ENCODE measurements at regions not wholly inside any gene's neighbourhood (a gene's known extent, or its start where the extent isn't known, plus 50 kb on each side); places are given as distances from the start of the nearest gene placed in this dataset.
"Not testable (repeated sequence)": the region's sequence is repeated elsewhere in the genome, so short reads cannot be mapped to it uniquely, and the experiment has no call there.

DNA sequence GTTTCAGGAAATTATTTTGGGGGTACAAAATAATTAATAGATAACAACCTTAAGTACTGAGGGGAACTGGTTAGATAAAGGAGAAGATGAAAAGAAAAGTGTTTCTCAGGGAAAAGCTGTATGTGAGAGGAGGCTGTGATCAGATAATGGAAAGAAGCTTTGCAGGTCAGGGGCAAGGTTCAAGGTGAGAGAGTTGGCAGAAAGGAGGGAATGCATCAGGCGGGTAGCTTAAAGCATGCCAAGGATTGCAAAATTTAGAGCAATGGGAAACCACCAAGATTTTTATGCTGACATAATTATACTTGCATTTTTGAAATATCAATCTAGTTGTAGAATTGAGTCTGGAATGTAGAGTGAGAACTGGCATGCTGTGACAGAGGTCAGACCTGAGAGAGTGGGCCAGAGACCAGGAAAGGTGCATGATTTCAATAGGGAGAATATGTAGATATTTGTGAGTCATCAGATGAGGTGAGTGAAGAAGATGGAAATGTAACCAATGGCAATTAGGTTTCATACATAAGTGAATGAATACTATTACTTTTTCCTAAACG lies 508.7 kb downstream of the TRIML1 start:
- no peak for DNase-seq (ENCODE audit: low read depth in 4 of 4, low spot score in 3 of 4)

DNA sequence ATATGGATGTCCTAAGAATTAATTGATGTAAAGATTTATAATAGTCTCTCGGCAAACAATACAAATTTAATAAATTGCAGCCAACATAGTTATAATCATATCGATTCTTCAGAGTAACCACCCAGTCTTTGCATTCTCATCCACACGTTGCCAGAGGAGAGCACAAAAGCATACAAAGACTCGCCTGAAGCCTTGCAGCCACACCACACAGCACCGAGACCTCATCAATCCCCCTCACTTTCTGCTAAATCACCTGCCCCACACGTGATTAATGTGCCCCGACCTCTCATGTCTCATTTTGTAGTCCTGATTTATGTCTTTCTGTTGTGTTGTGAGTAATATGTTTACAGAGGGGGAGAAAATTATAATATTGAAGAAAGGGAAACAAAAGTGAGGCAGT lies 510.4 kb downstream of the TRIML1 start:
- no peak for DNase-seq (ENCODE audit: low read depth in 4 of 4, low spot score in 3 of 4)

GRCh38 chr4:188650516-188650915 lies 511.3 kb downstream of the TRIML1 start:
- DNase-seq (ENCODE audit: low read depth in 4 of 4, low spot score in 3 of 4) = no peak

DNA sequence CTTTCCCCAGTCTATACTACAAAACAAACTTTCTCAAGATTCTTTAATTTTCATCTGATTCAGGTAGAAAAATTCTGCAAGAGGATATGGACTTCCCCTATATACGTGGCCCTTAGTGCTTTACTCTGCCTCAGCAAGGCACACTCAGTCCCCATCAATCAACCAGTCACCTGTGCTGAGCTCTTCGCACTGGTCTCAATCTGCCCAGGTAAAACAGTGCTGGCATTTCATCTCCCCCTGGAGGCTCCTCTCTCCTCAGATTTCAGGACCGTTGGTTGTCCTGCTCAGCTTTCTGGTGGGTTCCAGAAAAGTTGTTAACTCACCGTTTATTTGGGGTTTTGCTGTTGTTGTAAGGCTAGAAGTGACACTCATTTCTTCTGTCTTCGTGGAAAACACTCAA lies 518.1 kb downstream of the TRIML1 start:
- no peak for DNase-seq (ENCODE audit: low read depth in 4 of 4, low spot score in 3 of 4)

DNA sequence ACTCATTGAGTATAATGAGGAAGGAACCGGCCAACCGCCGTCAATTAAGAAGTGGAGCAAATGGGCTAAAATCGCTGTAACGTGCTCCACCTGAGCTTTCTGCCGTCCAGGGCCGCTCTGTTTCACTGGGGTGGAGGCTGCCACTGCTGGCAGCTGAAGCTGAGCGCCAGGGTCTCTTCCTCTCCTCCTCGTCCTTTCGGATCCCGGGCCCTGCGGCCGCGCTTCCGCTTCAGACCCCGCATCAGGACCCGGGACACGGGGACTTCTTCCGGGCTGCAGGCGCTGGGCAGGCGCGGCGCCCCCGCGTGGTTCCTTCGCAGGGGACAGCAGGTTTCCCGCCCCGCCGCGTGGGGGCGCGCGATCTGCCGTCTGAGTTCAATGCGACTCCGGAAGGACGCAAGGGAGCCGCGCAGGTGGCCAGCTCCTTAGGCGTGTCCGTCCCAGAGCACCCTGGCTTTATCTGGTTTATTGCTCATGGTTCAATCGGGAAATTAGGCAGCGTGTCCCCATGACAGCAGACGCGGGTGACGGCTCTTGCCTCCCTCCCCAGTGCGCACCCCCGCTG lies 519.8 kb downstream of the TRIML1 start:
- no peak for DNase-seq (ENCODE audit: low read depth in 4 of 4, low spot score in 3 of 4)

GRCh38 chr4:188660796-188661195 lies 521.6 kb downstream of the TRIML1 start:
- no peak for DNase-seq (ENCODE audit: low read depth in 4 of 4, low spot score in 3 of 4)

DNA sequence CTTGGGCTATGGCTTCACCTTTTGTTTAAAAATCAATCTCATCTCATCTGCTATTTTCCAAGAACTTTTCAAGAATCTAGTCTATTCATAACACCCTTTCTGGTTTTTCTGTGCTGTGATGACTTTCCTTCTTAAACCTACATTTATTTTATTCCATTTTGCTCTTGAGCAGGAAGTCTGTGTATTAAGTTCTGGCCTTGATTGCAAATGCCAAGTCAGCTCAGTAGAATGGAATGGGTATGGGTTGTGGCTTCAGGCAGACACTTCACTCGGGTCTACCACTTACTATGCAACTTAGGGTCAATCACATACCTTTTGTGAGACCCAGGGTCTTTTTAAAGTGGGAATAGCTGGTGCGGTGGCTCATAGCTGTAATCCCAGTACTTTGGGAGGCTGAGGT lies 522.3 kb downstream of the TRIML1 start:
- DNase-seq (ENCODE audit: low read depth in 4 of 4, low spot score in 3 of 4) = no peak

GRCh38 chr4:188663369-188663768 lies 524.1 kb downstream of the TRIML1 start:
- no peak for DNase-seq (ENCODE audit: low read depth in 4 of 4, low spot score in 3 of 4)

GRCh38 chr4:188665491-188666457 lies 526.5 kb downstream of the TRIML1 start:
- DNase-seq (ENCODE audit: low read depth in 4 of 4, low spot score in 3 of 4) = no peak

- DNase-seq (ENCODE audit: low read depth in 4 of 4, low spot score in 3 of 4) = not testable (repeated sequence)
These were observed 539.5 kb downstream of the TRIML1 start for GRCh38 chr4:188678691-188679090.

DNA sequence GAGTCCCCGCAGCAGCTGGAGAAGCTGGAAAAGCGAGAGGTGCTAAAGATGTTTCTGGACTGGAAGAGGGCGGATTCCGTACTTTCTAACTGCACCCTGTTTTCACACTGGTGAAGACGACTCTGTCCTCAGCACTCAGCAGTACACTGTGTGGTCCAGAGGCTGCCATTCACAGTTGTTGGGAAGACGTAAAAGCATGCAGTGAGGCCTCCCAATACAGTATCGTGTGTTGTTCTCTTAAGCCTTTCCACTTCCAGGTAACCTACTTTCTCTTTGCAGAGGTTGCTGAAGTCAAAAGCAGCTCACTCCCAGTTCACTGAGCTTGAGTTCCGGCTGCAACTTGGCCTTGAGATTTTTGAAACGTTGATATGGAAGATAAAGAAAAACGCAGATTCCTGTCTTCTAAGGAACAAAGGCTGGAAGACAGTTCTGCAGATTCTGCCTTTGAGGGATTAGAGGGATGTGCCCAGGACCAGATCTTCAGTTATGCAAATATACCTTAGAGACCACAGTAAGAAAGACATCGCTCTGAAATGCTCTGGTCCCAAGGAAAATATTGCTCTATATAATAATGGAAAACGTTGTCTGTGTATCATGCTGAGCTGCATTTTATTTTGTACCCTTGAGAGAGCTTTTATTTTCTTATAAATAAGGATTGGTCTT lies 540.9 kb downstream of the TRIML1 start:
- DNase-seq (ENCODE audit: low read depth in 4 of 4, low spot score in 3 of 4) = no peak

DNA sequence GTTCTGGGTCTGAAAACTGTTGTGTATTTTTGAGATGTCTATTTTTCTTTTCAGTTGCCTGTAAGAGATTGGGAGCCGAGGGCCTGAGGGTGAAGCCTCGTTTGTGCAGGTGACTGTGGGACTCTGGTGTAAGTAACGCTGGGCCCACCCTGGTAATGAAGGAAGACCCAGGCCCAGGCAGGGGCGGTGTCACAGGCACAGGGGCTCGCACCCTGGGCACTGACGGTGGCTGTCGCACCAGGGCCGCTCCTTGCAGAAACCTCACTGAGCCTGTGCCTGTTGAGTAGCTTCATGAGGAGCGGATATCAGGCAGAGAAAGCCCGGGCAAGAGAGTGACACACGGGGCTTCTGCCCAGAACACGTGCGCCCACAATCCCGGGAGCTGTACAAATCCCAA lies 541.4 kb downstream of the TRIML1 start:
- no peak for DNase-seq (ENCODE audit: low read depth in 4 of 4, low spot score in 3 of 4)

GRCh38 chr4:188682321-188682720 lies 543.1 kb downstream of the TRIML1 start:
- DNase-seq (ENCODE audit: low read depth in 4 of 4, low spot score in 3 of 4) = no peak

DNA sequence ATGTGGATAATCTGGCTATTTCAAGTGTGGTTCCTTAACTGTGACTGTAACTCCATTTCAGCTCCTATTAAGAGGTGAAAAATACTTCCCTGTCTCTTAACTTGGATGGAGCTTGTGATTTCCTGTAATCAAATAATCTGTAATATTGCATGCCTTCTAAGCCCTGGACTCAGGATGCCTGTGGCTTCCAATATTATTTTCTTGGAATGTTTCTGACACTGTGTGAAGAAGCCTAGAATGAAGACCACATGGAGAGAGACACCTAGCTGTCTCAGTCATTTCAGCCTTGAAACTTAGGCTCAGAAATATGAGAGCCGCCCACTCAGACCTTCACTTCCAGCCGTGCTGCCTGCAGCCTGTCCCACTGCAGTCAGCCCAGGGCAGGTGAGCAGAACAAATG lies 544.3 kb downstream of the TRIML1 start:
- no peak for DNase-seq (ENCODE audit: low read depth in 4 of 4, low spot score in 3 of 4)

DNA sequence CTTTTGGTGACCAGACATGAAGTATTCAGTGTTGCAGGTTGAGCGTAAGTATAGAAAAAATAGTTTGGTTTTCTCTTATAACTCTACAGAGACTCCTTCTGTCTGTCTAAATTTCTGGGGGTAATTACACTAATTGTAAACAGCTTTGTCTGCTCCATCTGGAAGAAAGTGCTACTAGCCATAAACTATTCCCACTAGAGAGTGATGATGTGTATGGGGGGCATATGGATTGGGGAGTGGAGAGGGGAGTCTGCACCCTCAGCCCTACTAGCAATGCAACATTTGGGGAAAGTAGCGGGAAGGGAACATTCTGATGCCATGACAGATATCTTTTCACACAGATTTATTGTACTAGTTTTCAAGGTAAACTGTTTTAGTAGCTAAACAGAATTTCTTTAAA lies 549.7 kb downstream of the TRIML1 start:
- no peak for DNase-seq (ENCODE audit: low read depth in 4 of 4, low spot score in 3 of 4)

DNA sequence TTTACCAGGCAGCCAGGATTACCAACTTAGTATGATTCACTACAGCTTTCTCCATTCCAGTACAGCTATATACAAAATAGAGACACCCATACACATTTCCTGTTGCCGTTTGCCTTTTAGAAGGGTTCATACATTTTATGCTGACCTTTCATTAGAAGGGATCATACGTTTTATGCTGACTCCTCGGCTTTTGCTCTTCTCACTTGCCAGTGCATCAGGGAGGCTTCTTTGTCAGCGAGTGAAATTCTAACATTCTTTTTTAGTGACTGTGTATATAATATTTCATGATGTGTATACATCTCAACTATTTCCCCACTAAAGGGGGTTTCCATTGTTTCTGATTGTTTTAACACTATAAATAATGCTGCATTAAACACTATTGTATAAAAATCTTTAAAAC lies 552.6 kb downstream of the TRIML1 start:
- DNase-seq (ENCODE audit: low read depth in 4 of 4, low spot score in 3 of 4) = no peak

DNA sequence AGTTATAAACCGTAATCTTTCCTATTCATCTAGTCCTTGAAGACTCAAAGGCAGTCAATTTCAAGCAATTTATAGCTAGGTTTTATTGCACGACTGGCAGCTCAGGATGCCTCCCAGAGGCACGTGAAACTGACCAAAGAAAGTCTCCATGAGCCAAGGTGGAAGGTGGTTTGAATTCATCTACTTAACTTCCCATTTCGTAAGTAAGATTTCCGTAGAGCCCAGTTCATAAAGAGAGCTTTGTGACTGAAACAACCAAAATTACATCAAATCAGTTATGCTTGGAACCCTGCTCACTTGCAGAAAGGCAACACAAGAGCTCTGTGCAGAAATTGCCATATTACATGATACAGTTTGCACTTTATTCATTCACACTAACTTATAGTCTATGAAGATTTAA lies 556.0 kb downstream of the TRIML1 start:
- no peak for DNase-seq (ENCODE audit: low read depth in 4 of 4, low spot score in 3 of 4)

- DNase-seq (ENCODE audit: low read depth in 4 of 4, low spot score in 3 of 4) = no peak
These were observed 558.0 kb downstream of the TRIML1 start for GRCh38 chr4:188697243-188697642.

GRCh38 chr4:188701952-188702351 lies 562.7 kb downstream of the TRIML1 start:
- DNase-seq (ENCODE audit: low read depth in 4 of 4, low spot score in 3 of 4) = no peak

DNA sequence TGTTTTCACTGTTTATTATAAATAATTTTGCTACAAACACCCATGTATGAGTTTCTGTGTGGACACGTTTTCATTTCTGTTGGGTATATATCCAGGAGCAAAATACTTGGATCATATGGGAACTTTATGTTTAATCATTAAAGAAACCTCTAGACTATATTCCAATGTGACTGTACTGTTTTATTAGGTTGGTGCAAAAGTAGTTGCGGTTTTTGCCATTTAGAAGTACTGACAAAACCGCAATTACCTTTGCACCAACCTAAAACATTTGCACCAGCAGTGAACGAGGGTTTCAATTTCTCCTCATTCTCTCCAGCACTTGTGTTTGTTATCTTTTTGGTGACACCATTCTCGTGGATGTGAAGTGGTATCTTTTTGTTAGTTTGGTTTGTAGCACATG lies 565.0 kb downstream of the TRIML1 start:
- no peak for DNase-seq (ENCODE audit: low read depth in 4 of 4, low spot score in 3 of 4)

- no peak for DNase-seq (ENCODE audit: low read depth in 4 of 4, low spot score in 3 of 4)
These were observed 567.8 kb downstream of the TRIML1 start for GRCh38 chr4:188707036-188707435.
